ENCODE measurements at regions not wholly inside any gene's neighbourhood (a gene's known extent, or its start where the extent isn't known, plus 50 kb on each side); places are given as distances from the start of the nearest gene placed in this dataset.

DNA sequence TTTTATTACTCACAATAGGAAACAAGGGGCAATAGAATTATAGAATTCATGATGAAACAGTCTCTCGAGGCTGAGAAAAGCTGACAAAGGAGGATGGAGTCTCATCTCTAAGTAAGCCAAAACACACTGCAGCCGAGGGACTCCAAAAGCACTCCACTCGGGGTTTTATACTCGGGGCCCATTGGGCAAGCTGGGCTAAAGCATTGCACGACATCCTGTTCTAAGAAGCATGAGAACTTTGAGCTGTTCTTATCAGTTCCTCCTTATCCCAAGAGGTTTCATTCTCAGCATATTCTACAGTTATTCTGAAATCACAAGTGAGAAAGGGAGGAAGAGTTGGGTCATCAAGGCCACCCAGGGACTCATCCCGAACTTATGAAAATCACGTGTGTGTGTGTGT, 1475.5 kb downstream of the PCDH18 start:
- DNase-seq (no peak), ATAC-seq (ENCODE audit: low read depth) (no peak)

DNA sequence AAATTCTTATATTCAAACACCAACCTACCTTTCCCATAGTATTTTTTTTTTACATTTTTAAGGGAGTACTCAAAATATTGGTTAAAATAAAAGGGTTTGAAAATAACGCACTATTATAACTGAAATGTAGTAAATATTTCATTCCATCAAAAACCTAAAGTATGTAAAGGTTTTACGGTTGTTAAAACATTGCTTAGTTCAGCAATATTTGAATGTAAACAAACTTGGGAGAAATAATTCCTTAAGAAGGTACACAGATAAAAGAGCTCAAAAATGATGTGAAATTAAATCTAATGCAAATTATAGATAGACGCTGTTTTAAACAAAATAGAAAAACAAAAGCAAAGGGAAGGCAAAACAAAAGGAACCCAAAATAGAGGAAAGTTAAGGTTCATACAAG, 1476.9 kb downstream of the PCDH18 start:
- WGBS (ENCODE audit: insufficient coverage): no CpG with 5 or more reads among the region's 3 CpGs
- H3K27me3 Mint-ChIP-seq: no peaks in the 10 kb centered on the region
- ATAC-seq (ENCODE audit: low read depth): no peak
- no peak for DNase-seq
- H3K9ac ChIP-seq (ENCODE audit: low read length): no peak overlapping the region
- no peaks in the 10 kb centered on the region for H3K36me3 ChIP-seq (replicated peaks in 1 of 2; ENCODE audit: control extremely low read depth in 1 of 2, control insufficient read depth in 1 of 2, extremely low read depth in 1 of 2, insufficient read depth in 2 of 2, low read length in 1 of 2)
- H3K27me3 ChIP-seq (replicated peaks in 1 of 4; ENCODE audit: control extremely low read depth in 1 of 4, control insufficient read depth in 3 of 4, insufficient read depth in 4 of 4, low read length in 3 of 4): no peaks in the 10 kb centered on the region
- H3K4me3 ChIP-seq (ENCODE audit: control extremely low read depth in 1 of 5, extremely low read depth in 1 of 5, insufficient read depth in 1 of 5, low read depth in 2 of 5, low read length in 4 of 5): no peak overlapping the region
- H3K4me3 Mint-ChIP-seq: no peak overlapping the region
- intact Hi-C loops (cut with micrococcal nuclease): no loop called here
- TF ChIP-seq EZH2 (IDR thresholded peaks at IDR 0.05; ENCODE audit: borderline replicate concordance, insufficient read depth, low read depth, low read length, poor library complexity, severe bottlenecking): no peak
- TF ChIP-seq, protein P1, sequence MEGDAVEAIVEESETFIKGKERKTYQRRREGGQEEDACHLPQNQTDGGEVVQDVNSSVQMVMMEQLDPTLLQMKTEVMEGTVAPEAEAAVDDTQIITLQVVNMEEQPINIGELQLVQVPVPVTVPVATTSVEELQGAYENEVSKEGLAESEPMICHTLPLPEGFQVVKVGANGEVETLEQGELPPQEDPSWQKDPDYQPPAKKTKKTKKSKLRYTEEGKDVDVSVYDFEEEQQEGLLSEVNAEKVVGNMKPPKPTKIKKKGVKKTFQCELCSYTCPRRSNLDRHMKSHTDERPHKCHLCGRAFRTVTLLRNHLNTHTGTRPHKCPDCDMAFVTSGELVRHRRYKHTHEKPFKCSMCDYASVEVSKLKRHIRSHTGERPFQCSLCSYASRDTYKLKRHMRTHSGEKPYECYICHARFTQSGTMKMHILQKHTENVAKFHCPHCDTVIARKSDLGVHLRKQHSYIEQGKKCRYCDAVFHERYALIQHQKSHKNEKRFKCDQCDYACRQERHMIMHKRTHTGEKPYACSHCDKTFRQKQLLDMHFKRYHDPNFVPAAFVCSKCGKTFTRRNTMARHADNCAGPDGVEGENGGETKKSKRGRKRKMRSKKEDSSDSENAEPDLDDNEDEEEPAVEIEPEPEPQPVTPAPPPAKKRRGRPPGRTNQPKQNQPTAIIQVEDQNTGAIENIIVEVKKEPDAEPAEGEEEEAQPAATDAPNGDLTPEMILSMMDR (IDR thresholded peaks at IDR 0.05): no peak
- no peak overlapping the region for H2AFZ ChIP-seq (ENCODE audit: insufficient read depth, low read depth, low read length, poor library complexity, severe bottlenecking)
- no peak overlapping the region for H3K27ac ChIP-seq (ENCODE audit: low read length in 2 of 2)
- no peak overlapping the region for H3K4me2 ChIP-seq (replicated peaks; ENCODE audit: low read depth, low read length, poor library complexity, severe bottlenecking)
- no peaks in the 10 kb centered on the region for H4K20me1 ChIP-seq (ENCODE audit: control insufficient read depth, insufficient read depth, low read length, poor library complexity, severe bottlenecking)
- H3K79me2 ChIP-seq (ENCODE audit: control insufficient read depth, insufficient read depth, low read length): no peaks in the 10 kb centered on the region
- H3K9me3 ChIP-seq (ENCODE audit: control extremely low read depth in 1 of 3, control insufficient read depth in 2 of 3, insufficient read depth in 1 of 3, low read length in 2 of 3): no peaks in the 10 kb centered on the region
- ChIA-PET POLR2A (no interaction called here), CTCF (no interaction called here)
- H3K9me3 Mint-ChIP-seq (ENCODE audit: insufficient read depth): no peaks in the 10 kb centered on the region
- no peaks in the 10 kb centered on the region for H3K4me1 ChIP-seq (ENCODE audit: control insufficient read depth in 2 of 2, insufficient read depth in 2 of 2, low read length in 2 of 2)
- no peaks in the 10 kb centered on the region for H3K4me1 Mint-ChIP-seq
- H3K27ac Mint-ChIP-seq: no peak overlapping the region

More for the DNA sequence above, 1475.5 kb downstream of the PCDH18 start:
- no peaks in the 10 kb centered on the region for H3K36me3 ChIP-seq (replicated peaks in 1 of 2; ENCODE audit: control extremely low read depth in 1 of 2, control insufficient read depth in 1 of 2, extremely low read depth in 1 of 2, insufficient read depth in 2 of 2, low read length in 1 of 2)
- no peaks in the 10 kb centered on the region for H3K79me2 ChIP-seq (ENCODE audit: control insufficient read depth, insufficient read depth, low read length)
- POLR2A ChIA-PET: no interaction called here
- H2AFZ ChIP-seq (ENCODE audit: insufficient read depth, low read depth, low read length, poor library complexity, severe bottlenecking): no peak overlapping the region
- no peaks in the 10 kb centered on the region for H3K9me3 ChIP-seq (ENCODE audit: control extremely low read depth in 1 of 3, control insufficient read depth in 2 of 3, insufficient read depth in 1 of 3, low read length in 2 of 3)
- H3K27me3 Mint-ChIP-seq: no peaks in the 10 kb centered on the region
- H3K9me3 Mint-ChIP-seq (ENCODE audit: insufficient read depth): no peaks in the 10 kb centered on the region
- H3K4me1 Mint-ChIP-seq: no peaks in the 10 kb centered on the region
- no peaks in the 10 kb centered on the region for H4K20me1 ChIP-seq (ENCODE audit: control insufficient read depth, insufficient read depth, low read length, poor library complexity, severe bottlenecking)
- no peak overlapping the region for H3K4me3 Mint-ChIP-seq
- no peak overlapping the region for H3K27ac Mint-ChIP-seq
- no peaks in the 10 kb centered on the region for H3K27me3 ChIP-seq (replicated peaks in 1 of 4; ENCODE audit: control extremely low read depth in 1 of 4, control insufficient read depth in 3 of 4, insufficient read depth in 4 of 4, low read length in 3 of 4)
- TF ChIP-seq EZH2 (IDR thresholded peaks at IDR 0.05; ENCODE audit: borderline replicate concordance, insufficient read depth, low read depth, low read length, poor library complexity, severe bottlenecking): no peak
- TF ChIP-seq, protein P1 (IDR thresholded peaks at IDR 0.05): no peak
- intact Hi-C loops (cut with micrococcal nuclease): no loop called here
- H3K4me1 ChIP-seq (ENCODE audit: control insufficient read depth in 2 of 2, insufficient read depth in 2 of 2, low read length in 2 of 2): no peaks in the 10 kb centered on the region
- no peak overlapping the region for H3K4me3 ChIP-seq (ENCODE audit: control extremely low read depth in 1 of 5, extremely low read depth in 1 of 5, insufficient read depth in 1 of 5, low read depth in 2 of 5, low read length in 4 of 5)
- CTCF ChIA-PET: no interaction called here
- H3K9ac ChIP-seq (ENCODE audit: low read length): no peak overlapping the region
- no peak overlapping the region for H3K27ac ChIP-seq (ENCODE audit: low read length in 2 of 2)
- 84% methylated on average over 5 of the region's 7 CpGs for WGBS (ENCODE audit: insufficient coverage)
- no peak overlapping the region for H3K4me2 ChIP-seq (replicated peaks; ENCODE audit: low read depth, low read length, poor library complexity, severe bottlenecking)
